Fibroblast of skin of right quadriceps (primary cell): ENCODE measurements at regions not wholly inside any gene's neighbourhood (a gene's known extent, or its start where the extent isn't known, plus 50 kb on each side); places are given as distances from the start of the nearest gene placed in this dataset.
"Not testable (repeated sequence)": the region's sequence is repeated elsewhere in the genome, so short reads cannot be mapped to it uniquely, and the experiment has no call there.

ENCODE experiments used
- DNase-seq: peaks from one replicate; pipeline ENCODE4 v3.0.0-alpha.2; 2013

GRCh38 chr4:45345558-45345957, 619.2 kb upstream of the GNPDA2 start:
- no peak for DNase-seq

GRCh38 chr4:45331802-45332201, 605.4 kb upstream of the GNPDA2 start:
- no peak for DNase-seq

GRCh38 chr4:45327544-45327943, 601.2 kb upstream of the GNPDA2 start:
- no peak for DNase-seq

- no peak for DNase-seq
These were observed 598.4 kb upstream of the GNPDA2 start for GRCh38 chr4:45324455-45325417.

- no peak for DNase-seq
These were observed 597.2 kb upstream of the GNPDA2 start for GRCh38 chr4:45323453-45324058.

- DNase-seq: no peak
These were observed 591.4 kb upstream of the GNPDA2 start for GRCh38 chr4:45317739-45318138.

GRCh38 chr4:45317276-45317675, 590.9 kb upstream of the GNPDA2 start:
- DNase-seq: peak; percentile 11

- DNase-seq: no peak
These were observed 589.9 kb upstream of the GNPDA2 start for GRCh38 chr4:45316257-45316656.

- no peak for DNase-seq
These were observed 576.5 kb upstream of the GNPDA2 start for GRCh38 chr4:45302828-45303227.

GRCh38 chr4:45294464-45294863, 568.1 kb upstream of the GNPDA2 start:
- DNase-seq: no peak

- DNase-seq: no peak
These were observed 567.0 kb upstream of the GNPDA2 start for GRCh38 chr4:45293335-45293734.

GRCh38 chr4:45292844-45293243, 566.5 kb upstream of the GNPDA2 start:
- DNase-seq: no peak

GRCh38 chr4:45284400-45285085, 558.2 kb upstream of the GNPDA2 start:
- no peak for DNase-seq

- DNase-seq: no peak
These were observed 557.0 kb upstream of the GNPDA2 start for GRCh38 chr4:45283352-45283751.

- DNase-seq: no peak
These were observed 553.8 kb upstream of the GNPDA2 start for GRCh38 chr4:45280121-45280520.

- no peak for DNase-seq
These were observed 549.5 kb upstream of the GNPDA2 start for GRCh38 chr4:45275862-45276261.

GRCh38 chr4:45248106-45248505, 521.8 kb upstream of the GNPDA2 start:
- DNase-seq: not testable (repeated sequence)

GRCh38 chr4:45241976-45242375, 515.6 kb upstream of the GNPDA2 start:
- no peak for DNase-seq

- DNase-seq: no peak
These were observed 502.9 kb upstream of the GNPDA2 start for GRCh38 chr4:45229206-45229605.

GRCh38 chr4:45215976-45216542, 489.7 kb upstream of the GNPDA2 start:
- DNase-seq: no peak

- not testable (repeated sequence) for DNase-seq
These were observed 482.1 kb upstream of the GNPDA2 start for GRCh38 chr4:45208476-45208875.

- DNase-seq: not testable (repeated sequence)
These were observed 481.5 kb upstream of the GNPDA2 start for GRCh38 chr4:45207864-45208331.

- not testable (repeated sequence) for DNase-seq
These were observed 481.0 kb upstream of the GNPDA2 start for GRCh38 chr4:45207241-45207863.
